ENCODE measurements at regions not wholly inside any gene's neighbourhood (a gene's known extent, or its start where the extent isn't known, plus 50 kb on each side); places are given as distances from the start of the nearest gene placed in this dataset.
"Not testable (repeated sequence)": the region's sequence is repeated elsewhere in the genome, so short reads cannot be mapped to it uniquely, and the experiment has no call there.

DNA sequence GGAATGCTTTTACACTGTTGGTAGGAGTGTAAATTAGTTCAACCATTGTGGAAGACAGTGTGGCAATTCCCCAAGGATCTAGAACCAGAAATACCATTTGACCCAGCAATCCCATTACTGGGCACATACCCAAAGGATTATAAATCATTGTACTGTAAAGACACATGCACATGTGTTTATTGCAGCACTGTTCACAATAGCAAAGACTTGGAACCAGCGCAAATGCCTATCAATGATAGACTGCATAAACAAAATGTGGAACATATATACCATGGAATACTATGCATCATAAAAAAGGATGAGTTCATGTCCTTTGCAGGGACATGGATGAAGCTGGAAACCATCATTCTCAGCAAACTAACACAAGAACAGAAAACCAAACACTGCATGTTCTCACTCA lies 174.8 kb upstream of the KRR1 start:
- DNase-seq (ENCODE audit: low read depth in 4 of 4, low spot score in 2 of 4) = not testable (repeated sequence)

DNA sequence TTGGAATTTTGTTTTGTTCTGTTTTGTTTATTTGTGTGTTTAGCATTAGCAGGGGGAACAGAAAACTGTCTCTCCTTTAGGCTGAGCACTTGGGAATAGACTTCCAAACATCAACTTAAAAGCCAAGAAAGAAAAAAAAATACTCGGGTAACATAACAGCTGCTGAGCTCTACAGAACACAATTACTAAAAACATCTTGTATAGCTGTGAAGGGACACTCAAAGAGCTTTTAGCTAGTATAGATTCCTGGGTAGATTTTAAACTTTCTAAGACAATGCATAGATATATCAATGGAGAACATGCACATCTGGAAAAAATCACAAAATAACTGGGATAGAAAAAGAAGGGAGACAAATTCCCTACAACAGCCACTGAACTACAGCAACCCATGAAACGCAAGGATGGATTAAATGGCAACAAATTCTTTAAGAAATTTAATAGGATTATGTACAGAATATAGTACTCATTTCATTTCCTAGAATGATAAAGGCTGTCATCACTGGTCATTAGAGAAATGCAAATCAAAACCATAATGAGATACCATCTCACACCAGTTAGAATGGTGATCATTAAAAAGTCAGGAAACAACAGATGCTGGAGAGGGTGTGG lies 174.3 kb upstream of the KRR1 start:
- no peak for DNase-seq (ENCODE audit: low read depth in 4 of 4, low spot score in 2 of 4)

DNA sequence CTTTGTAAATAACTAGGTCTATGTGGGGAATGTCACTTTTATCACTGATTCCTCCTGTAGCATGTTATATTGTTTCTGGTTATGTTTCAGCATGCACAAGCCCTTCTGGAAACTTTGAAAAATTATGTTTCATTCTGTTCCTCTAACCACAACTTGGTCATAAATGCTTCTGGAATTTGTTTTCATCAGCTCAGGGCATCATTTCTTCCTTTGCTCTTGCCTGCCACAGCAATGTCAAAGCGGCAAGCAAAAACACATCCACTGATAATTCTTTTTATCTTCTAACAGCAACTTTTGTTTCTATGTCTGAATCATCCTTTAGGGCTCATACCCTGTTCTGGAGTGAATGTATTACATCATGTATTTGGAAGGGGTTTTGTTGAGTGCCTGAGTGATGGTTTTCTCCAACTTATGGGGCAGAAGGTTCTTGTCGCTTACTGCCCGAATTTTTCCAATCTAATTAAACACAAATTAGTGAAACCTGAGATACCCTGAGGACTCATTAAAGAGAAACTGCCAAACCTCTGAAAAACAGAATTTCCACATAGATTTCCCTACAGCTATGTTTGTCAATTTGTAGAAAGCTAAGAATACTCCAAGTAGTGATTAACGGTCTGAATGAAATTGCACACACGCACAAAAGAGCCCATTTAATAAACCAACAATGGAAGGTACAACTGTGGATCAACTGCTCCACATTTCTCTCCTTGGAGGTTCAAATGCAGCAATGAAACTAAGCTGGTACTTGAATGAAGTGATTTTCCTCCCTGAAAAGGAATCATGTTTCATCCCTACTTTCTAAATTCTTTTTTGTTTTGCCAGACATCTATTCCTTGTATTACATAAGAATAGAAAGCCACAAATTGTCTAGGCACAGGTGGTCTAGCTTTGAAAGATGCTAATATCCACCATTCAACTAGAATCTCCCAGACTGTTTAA lies 173.5 kb upstream of the KRR1 start:
- DNase-seq (ENCODE audit: low read depth in 4 of 4, low spot score in 2 of 4) = no peak

DNA sequence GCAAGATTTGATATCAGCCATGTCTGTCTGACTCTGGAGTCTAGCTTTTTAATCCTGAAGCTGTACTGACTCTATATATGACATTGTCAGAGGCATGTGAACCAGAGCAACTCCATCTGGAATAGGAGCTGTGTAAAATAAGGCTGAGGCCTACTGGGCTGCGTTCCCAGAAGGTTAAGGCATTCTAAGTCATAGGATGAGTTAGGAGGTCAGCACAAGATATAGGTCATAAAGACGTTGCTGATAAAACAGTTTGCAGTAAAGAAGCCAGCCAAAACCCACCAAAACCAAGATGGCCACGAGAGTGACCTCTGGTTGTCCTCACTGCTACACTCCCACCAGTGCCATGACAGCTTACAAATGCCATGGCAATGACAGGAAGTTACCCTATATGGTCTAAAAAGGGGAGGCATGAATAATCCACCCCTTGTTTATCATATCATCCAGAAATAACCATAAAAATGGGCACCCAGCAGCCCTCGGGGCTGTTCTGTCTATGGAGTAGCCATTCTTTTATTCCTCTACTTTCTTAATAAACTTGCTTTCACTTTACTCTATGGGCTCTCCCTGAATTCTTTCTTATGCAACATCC lies 172.7 kb upstream of the KRR1 start:
- DNase-seq (ENCODE audit: low read depth in 4 of 4, low spot score in 2 of 4) = not testable (repeated sequence)

DNA sequence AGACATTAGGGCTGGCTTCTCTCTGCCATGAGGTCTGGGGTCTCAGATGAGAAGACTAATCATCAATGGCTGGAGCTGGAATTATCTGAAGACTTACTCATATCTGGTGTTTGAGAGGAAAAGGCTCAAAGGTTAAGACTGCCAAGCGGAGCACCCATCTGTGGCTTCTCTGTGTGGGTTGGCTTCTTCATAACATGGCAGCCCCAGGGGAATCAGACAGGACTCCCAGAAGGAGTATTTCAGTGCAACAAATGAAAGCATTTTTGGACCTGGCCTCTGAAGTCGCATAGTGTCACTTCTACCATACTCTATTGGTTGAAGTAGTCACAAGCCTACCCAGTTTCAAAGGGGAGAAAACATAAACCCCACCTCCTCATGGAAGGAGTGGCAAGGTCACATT lies 171.8 kb upstream of the KRR1 start:
- no peak for DNase-seq (ENCODE audit: low read depth in 4 of 4, low spot score in 2 of 4)

DNA sequence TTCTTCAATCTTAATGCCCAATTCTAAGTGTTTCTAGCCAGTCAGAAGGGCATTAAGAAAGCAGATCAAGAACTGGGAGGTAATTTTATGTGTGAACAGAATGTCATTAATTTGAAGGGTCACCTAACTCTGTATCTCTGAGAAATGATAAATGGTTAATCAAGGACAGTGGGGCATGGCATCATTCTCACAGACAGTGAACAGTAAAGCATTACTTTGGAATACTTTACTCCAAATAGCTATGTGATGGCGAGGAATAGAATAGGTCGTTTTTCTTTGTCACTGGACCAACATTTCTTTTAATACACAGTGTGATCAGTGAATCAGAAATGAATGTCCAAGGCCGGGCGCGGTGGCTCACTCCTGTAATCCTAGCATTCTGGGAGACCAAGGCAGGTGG lies 166.1 kb upstream of the KRR1 start:
- DNase-seq (ENCODE audit: low read depth in 4 of 4, low spot score in 2 of 4) = no peak

DNA sequence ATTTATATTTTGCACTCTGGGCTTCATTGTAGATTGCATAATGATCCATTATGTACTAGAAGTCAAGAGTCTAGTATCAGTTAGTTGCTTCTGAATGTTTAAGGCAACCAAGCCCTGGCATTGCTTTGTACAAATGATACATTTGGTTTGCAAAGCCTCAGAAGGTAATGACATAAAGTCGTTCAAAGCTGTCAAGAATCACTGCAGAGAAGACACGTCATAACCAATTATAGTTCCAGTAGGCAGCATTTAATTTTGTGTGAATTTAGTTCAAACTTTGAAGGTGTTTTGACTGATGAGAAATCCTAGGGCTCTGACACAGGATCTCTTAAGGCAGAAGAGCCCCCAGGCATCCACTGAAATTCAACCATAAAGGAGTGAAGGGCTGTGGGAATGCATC lies 163.0 kb upstream of the KRR1 start:
- no peak for DNase-seq (ENCODE audit: low read depth in 4 of 4, low spot score in 2 of 4)

DNA sequence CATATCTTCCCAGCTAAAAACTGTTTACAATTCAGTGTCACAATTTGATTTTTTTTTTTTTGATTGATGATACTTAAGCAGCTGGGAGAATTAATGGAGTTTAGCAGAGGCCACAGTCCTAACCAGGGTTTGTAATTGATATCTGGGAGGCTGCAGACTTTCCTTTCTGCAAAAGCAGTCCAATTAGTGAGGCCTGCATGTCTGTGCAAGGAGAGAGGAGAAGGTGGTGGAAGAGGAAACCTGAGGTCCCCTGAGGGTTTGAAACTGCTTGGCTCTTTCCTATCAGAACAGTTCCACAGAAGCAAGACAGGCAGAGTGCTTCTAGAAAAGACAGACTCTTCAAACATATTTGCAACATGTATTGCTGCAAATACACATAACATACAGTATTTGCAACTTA lies 160.8 kb upstream of the KRR1 start:
- DNase-seq (ENCODE audit: low read depth in 4 of 4, low spot score in 2 of 4) = no peak

DNA sequence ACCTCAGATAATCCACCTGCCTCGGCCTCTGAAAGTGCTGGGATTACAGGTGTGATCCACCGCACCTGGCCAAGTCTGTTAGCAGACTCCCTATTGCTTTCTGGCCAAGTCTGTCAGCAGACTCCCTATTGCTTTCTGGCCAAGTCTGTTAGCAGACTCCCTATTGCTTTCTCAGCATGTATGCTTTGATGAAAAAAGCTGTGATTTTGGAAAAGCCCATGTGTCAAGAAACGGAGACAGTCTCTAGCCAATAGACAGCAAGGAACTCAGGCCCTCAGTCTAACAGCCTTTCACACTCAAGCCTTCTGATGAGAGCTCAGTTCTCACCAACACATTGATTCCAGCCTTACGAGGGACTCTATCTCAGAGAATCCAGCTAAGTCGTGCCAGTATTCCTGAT lies 158.8 kb upstream of the KRR1 start:
- no peak for DNase-seq (ENCODE audit: low read depth in 4 of 4, low spot score in 2 of 4)

DNA sequence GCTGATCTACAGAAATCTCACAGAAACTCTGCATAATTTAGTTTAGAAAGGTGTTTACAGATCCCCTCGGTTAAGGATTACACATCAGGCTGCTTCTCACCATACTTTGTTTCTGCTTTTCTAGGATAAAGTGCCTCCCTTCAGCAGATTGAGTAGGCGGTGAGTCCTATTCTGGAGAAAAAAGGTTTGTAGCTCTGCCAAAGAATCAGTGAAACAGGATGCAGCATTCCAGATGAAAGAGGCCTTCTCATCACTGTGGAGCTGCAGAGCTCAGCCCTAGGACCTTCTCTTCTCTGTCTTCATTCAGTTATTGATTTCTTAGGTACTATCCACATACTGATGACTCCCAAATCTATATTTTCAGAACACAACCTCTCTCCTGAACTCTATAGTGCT lies 155.5 kb upstream of the KRR1 start:
- DNase-seq (ENCODE audit: low read depth in 4 of 4, low spot score in 2 of 4) = no peak

DNA sequence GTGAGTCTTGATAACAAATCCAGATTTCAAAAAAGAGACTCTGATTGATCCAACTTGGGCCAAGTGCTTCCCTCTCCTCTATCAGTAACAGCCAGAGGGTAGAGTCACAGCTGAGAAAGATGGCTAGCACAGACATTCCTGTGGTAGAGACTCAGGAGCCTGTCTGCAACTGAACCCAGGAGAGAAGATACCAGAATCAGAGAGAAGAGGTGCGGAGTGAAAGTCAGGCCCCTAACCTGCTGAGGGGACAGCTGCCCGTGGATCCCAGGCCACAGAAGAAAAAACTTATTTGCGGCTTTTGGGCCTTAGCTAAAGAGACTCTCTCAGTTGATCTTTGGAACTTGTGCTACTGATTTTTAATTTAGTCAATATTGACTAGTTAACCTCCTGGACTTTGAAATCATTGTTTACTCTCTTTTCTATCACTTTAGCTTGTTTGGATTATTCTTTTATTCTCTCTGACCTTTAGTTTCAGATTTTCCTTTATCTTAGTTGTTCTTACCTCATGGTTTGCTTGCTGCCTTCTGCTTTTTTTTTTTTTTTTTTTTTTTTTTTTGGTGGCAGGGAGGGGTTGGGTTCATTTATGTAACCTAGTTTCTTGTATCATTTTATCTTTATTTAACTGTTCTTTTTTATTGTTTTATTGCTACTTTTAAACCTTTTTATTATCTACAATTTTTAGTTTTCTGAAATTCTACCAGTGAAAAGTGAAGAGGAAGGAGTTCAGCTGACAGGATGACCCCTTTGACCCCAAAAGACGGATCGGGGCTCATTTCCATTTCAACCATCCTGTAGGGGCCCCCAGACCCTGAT lies 154.9 kb upstream of the KRR1 start:
- DNase-seq (ENCODE audit: low read depth in 4 of 4, low spot score in 2 of 4) = no peak

DNA sequence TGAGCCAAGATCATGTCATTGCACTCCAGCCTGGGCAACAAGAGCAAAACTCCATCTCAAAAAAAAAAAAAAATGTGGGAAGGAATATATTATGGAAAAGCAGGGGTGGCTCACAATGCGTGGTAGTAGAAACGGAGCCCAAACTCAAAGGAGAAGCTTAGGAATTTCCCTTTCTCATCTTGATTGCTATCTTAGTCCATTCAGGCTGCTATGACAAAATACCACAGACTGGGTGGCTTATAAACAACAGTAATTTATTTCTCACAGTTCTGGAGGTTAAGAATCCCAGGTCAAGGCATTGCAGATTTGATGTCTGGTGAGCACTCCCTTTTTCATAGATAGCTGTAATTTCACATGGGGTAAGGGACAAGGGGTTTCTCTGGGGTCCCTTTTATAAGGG lies 153.8 kb upstream of the KRR1 start:
- no peak for DNase-seq (ENCODE audit: low read depth in 4 of 4, low spot score in 2 of 4)

DNA sequence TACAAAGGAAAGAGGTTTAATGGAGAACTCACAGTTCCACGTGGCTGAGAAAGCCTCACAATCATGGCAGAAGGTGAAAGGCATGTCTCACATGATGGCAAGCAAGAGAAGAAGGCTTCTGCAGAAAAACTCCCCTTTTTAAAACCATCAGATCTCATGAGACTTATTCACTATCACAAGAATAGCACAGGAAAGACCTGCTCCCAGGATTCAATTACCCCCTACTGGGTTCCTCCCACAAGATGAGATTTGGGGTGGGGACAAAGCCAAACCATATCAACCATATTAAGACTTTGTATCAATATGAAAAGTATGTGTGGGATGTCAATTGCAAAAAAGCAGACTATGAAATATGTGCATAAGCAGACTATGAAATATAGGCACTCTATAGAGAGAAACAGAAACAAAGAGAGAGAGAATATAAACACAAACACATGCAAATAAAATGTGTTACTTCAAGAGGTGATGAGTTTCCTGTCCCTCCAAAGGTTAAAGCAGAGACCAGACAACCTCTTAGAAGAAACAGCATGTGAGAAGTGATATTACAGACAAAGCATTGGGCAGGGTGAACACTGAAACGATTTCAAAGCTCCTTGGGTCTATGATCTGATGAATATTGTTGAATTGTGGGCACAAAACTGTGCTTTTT lies 151.2 kb upstream of the KRR1 start:
- no peak for DNase-seq (ENCODE audit: low read depth in 4 of 4, low spot score in 2 of 4)

DNA sequence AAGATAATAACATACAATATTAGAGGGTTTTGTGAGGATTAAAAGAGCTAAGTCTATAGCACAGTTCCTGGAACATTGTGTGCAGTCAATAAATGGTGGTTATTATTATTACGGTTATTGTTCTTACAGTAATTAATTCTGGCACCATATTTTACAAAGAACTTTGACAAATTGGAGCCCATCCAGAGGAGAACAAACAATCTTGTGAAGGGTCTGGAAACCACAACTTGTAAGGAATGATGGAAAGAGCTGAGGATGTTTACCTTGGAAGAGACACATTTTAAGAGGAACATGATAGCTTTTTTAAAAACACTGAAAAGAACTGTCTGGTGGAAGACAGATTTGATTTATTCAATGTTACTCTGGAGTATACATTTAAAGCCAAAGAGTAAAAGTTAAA lies 150.5 kb upstream of the KRR1 start:
- no peak for DNase-seq (ENCODE audit: low read depth in 4 of 4, low spot score in 2 of 4)

DNA sequence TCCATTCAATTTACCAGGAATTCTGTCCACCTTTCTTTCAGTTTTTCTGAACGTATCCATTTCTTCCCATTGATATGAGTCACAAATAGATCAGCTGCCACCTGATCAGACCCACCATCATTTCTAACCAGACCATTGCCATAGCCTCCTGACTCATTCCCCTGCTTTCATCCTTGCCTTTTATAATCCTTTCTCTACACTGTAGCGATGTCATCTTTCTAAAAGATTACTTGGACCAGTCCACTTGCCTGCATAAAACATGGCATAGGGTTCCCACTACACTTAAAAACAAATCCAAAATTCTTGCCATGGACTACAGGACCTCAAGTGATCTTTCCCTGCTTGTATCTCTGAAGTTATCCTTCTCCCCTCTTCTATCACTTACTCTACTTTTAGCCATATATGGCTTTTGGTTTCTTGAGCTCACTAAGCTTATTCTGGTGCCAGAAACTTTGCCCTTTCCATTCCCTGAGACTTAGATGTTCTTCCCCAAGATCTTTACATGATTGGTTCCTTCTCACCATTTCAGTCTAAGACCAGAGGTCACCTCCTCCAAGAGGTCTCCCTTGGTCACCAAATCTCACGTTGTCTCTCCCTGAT lies 149.5 kb upstream of the KRR1 start:
- DNase-seq (ENCODE audit: low read depth in 4 of 4, low spot score in 2 of 4) = no peak

DNA sequence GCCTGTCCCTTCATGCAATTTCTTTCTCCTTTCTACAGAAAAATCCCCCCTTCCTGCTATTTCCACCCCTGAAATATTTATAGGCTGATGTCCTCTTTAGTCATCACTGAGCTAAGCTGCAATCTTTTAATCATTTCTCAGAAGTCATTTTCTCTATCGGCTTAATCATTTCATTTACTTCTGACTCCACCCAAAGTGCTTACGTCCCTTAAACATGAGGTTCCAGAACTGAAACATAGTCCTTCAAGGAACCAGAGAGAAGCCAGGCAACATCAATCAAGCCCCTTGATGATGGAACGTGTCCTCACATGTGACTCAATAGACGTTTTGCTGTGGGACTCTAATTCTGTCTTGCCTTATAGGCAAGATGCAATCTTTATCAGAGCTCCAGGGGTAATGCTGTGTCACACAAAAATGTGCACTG lies 148.7 kb upstream of the KRR1 start:
- DNase-seq (ENCODE audit: low read depth in 4 of 4, low spot score in 2 of 4) = no peak

DNA sequence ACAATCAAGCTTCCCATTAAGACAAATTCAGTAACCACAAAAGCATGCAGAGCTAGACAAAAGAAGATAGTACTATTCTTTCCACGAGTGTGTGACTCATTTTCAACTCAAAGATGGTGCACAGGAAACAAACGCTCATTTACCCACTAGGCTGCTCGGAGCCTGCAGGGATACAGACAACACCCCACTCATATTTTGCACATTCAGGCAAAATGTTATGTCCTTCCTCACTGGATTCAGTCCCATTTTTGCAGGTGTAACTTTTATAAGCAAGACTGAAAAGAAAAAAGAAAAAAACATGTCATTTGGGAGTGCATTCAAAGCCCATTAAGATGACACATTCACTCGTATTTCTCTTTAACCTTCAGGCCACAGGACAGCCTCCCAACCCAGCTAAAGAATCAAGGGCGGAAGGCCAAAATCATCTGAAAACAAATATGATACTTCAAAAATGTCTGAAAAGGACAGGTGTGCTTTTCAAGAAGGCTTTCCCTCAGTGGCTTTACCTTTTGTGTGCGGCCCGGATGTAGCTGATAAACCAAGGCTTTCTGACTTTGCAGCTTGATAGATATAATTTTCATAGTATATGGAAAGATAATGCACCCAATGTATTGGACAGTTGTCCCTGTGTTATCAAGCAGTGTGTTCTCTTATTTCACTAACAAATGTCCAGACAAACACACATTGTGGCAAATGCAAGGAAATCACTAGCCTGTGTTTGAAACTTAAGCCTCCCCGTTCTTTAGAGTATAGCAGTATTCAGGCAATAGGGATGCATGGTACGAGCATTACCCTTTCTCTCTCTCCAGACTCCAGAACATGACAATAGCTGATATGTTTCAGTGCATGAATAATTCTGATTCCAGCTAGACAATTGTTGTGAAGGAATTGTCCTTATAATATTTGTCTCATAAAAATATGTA lies 147.8 kb upstream of the KRR1 start:
- DNase-seq (ENCODE audit: low read depth in 4 of 4, low spot score in 2 of 4) = no peak

DNA sequence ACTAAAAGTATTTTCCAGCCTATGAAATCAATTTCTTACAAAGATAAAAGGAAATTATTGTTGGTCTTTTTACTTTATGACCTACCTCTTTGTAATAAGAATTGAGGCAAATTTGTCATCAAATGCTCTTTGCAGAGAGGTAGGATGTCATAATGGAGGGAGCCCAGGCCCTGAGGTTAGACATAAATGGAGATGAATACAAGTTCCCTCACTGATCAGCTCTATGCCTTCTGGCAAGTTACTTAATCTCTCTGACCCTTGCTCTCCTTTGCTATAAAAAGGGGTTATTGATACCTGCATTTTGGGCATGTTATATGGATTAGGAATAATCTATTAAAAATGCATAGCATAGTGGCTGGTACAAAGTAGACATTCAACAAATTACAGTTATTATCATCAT lies 146.9 kb upstream of the KRR1 start:
- DNase-seq (ENCODE audit: low read depth in 4 of 4, low spot score in 2 of 4) = no peak

DNA sequence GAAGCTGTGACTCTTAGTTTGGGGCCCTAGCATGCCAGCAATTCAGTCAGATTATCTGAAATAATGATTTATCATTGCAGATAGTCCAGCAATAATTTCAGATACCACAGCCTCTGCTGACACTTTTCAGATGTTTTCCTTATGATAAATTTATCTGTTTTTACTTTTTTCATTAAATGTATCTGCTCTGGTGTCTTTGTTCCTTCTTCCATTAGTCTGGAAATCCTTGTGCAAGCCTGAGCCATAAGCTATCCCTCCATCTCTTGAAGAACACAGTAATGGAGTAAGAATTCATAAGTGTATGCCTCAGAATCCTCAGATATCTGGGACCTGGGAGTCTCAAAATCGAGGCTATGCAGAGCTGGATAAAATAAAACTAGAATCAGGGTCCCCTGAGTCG lies 146.4 kb upstream of the KRR1 start:
- no peak for DNase-seq (ENCODE audit: low read depth in 4 of 4, low spot score in 2 of 4)

All from left renal cortex interstitium (tissue), 4 donors.